ENCODE measurements at regions not wholly inside any gene's neighbourhood (a gene's known extent, or its start where the extent isn't known, plus 50 kb on each side); places are given as distances from the start of the nearest gene placed in this dataset.

DNA sequence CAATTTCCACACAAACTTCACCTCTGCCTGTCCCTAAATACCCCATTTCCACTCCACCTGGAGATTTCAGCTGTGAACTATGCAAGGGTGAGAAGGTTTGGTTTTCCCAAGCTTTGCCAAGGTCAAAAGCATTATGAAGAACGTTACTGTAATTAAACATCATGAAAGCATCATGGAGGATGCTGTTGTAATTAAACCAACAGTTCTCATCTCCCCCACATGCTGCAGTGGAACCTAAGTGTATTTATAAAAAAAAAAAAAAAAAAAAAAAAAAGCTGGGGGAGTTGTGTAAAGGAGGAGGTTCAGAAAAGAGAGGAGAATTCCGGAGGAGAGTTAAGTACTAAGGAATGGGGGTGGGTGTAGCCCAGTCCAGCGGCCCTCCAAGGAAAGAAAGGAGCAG, 474.9 kb upstream of the JARID2 start:
- CTCF ChIA-PET (ENCODE audit: unreplicated experiment), result no interaction called here
- intact Hi-C loops (cut with micrococcal nuclease; ENCODE audit: unreplicated experiment), result no loop called here
- H3K4me2 ChIP-seq (ENCODE audit: low read length), result no peak overlapping the region
- no peak overlapping the region for H3K27ac ChIP-seq (ENCODE audit: low read depth, low read length, poor library complexity, severe bottlenecking)
- no peak for DNase-seq (ENCODE audit: low spot score)
- no peaks in the 10 kb centered on the region for H3K36me3 ChIP-seq (ENCODE audit: insufficient read depth, low read length)
- H3K4me1 ChIP-seq (ENCODE audit: insufficient read depth, low read length, poor library complexity, severe bottlenecking), result no peaks in the 10 kb centered on the region
- no peaks in the 10 kb centered on the region for H3K79me2 ChIP-seq (ENCODE audit: insufficient read depth, low read depth, low read length)
- TF ChIP-seq, protein P1, sequence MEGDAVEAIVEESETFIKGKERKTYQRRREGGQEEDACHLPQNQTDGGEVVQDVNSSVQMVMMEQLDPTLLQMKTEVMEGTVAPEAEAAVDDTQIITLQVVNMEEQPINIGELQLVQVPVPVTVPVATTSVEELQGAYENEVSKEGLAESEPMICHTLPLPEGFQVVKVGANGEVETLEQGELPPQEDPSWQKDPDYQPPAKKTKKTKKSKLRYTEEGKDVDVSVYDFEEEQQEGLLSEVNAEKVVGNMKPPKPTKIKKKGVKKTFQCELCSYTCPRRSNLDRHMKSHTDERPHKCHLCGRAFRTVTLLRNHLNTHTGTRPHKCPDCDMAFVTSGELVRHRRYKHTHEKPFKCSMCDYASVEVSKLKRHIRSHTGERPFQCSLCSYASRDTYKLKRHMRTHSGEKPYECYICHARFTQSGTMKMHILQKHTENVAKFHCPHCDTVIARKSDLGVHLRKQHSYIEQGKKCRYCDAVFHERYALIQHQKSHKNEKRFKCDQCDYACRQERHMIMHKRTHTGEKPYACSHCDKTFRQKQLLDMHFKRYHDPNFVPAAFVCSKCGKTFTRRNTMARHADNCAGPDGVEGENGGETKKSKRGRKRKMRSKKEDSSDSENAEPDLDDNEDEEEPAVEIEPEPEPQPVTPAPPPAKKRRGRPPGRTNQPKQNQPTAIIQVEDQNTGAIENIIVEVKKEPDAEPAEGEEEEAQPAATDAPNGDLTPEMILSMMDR (conservative IDR thresholded peaks at IDR 0.05; ENCODE audit: low read length), result no peak
- no peak for TF ChIP-seq EZH2phosphoT487 (IDR thresholded peaks at IDR 0.05; ENCODE audit: borderline replicate concordance, low read depth, low read length)
- H2AFZ ChIP-seq (ENCODE audit: low read length), result no peak overlapping the region
- H4K20me1 ChIP-seq (ENCODE audit: insufficient read depth, low read length), result no peaks in the 10 kb centered on the region
- no peaks in the 10 kb centered on the region for H3K9me2 ChIP-seq (ENCODE audit: insufficient read depth, low read length)
- H3K9me3 ChIP-seq (ENCODE audit: low read length), result no peaks in the 10 kb centered on the region
- POLR2A ChIA-PET, result interaction anchor here (0.6 to 1.8 kb wide), 3 partner anchors 12 to 22 kb away, joined by 4 to 6 read pairs (median 4); no protein-coding TSS in a partner anchor
- no peak overlapping the region for H3K4me3 ChIP-seq (ENCODE audit: low read depth, low read length, poor library complexity, severe bottlenecking)
- no TSS peak for BruUV-seq (replicated peaks)

DNA sequence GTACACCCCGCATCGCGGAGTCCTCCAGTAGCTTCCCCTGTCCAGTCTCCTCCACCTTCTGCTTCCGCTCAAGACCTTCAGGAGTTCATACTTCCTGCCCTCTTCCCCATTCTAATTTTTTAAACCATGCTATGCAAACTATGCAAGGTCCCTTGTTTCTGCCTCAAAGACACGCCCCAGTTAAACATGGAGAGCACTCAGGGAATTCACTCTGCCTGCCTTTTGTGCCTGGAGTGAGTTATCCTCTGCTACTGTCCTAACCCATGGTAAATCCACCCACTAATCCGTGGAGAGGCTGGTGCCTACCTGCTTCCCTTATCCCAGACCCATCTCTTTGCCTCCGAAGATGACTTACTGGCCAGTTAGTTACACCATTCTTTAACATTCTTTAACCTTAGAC, 473.7 kb upstream of the JARID2 start:
- ChIA-PET POLR2A (no interaction called here), CTCF (ENCODE audit: unreplicated experiment) (no interaction called here)
- no peaks in the 10 kb centered on the region for H3K79me2 ChIP-seq (ENCODE audit: insufficient read depth, low read depth, low read length)
- H3K4me3 ChIP-seq (ENCODE audit: low read depth, low read length, poor library complexity, severe bottlenecking), result no peak overlapping the region
- H4K20me1 ChIP-seq (ENCODE audit: insufficient read depth, low read length), result no peaks in the 10 kb centered on the region
- H3K36me3 ChIP-seq (ENCODE audit: insufficient read depth, low read length), result no peaks in the 10 kb centered on the region
- no peaks in the 10 kb centered on the region for H3K9me3 ChIP-seq (ENCODE audit: low read length)
- TF ChIP-seq EZH2phosphoT487 (IDR thresholded peaks at IDR 0.05; ENCODE audit: borderline replicate concordance, low read depth, low read length), result no peak
- TF ChIP-seq, protein P1 (conservative IDR thresholded peaks at IDR 0.05; ENCODE audit: low read length), result no peak
- no peak overlapping the region for H3K4me2 ChIP-seq (ENCODE audit: low read length)
- H3K27ac ChIP-seq (ENCODE audit: low read depth, low read length, poor library complexity, severe bottlenecking), result no peak overlapping the region
- intact Hi-C loops (cut with micrococcal nuclease; ENCODE audit: unreplicated experiment), result no loop called here
- DNase-seq (ENCODE audit: low spot score), result no peak
- BruUV-seq (replicated peaks), result no TSS peak
- H3K4me1 ChIP-seq (ENCODE audit: insufficient read depth, low read length, poor library complexity, severe bottlenecking), result no peaks in the 10 kb centered on the region
- no peaks in the 10 kb centered on the region for H3K9me2 ChIP-seq (ENCODE audit: insufficient read depth, low read length)
- no peak overlapping the region for H2AFZ ChIP-seq (ENCODE audit: low read length)

DNA sequence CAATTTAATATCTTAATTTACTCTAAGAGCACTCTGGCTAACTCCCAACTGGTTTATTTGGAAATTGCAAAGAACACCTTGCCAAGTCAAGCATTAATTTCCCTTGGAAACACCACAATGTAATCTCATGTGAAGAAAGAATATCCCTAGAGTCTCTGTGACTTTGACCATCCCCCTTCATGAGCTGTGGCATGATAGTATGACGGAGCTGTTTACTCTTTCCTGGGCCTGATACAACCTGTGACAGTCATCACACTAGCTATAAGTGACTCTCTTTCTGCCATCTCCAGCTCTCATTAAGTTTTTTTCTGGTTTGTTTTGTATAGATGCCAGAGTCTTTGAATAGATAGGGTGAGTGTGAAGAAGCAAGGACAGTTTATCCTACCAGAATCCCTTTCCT, 470.3 kb upstream of the JARID2 start:
- H4K20me1 ChIP-seq (ENCODE audit: insufficient read depth, low read length), result no peaks in the 10 kb centered on the region
- no peak overlapping the region for H3K27ac ChIP-seq (ENCODE audit: low read depth, low read length, poor library complexity, severe bottlenecking)
- H3K79me2 ChIP-seq (ENCODE audit: insufficient read depth, low read depth, low read length), result no peaks in the 10 kb centered on the region
- ChIA-PET CTCF (ENCODE audit: unreplicated experiment) (no interaction called here), POLR2A (no interaction called here)
- H3K4me1 ChIP-seq (ENCODE audit: insufficient read depth, low read length, poor library complexity, severe bottlenecking), result no peaks in the 10 kb centered on the region
- no peak for TF ChIP-seq EZH2phosphoT487 (IDR thresholded peaks at IDR 0.05; ENCODE audit: borderline replicate concordance, low read depth, low read length)
- TF ChIP-seq, protein P1 (conservative IDR thresholded peaks at IDR 0.05; ENCODE audit: low read length), result no peak
- no peak overlapping the region for H3K4me3 ChIP-seq (ENCODE audit: low read depth, low read length, poor library complexity, severe bottlenecking)
- DNase-seq (ENCODE audit: low spot score), result no peak
- intact Hi-C loops (cut with micrococcal nuclease; ENCODE audit: unreplicated experiment), result no loop called here
- no TSS peak for BruUV-seq (replicated peaks)
- H3K9me3 ChIP-seq (ENCODE audit: low read length), result no peaks in the 10 kb centered on the region
- no peak overlapping the region for H3K4me2 ChIP-seq (ENCODE audit: low read length)
- no peaks in the 10 kb centered on the region for H3K9me2 ChIP-seq (ENCODE audit: insufficient read depth, low read length)
- no peak overlapping the region for H2AFZ ChIP-seq (ENCODE audit: low read length)
- H3K36me3 ChIP-seq (ENCODE audit: insufficient read depth, low read length), result no peaks in the 10 kb centered on the region
